GM19023 (cell line): ENCODE measurements at regions not wholly inside any gene's neighbourhood (a gene's known extent, or its start where the extent isn't known, plus 50 kb on each side); places are given as distances from the start of the nearest gene placed in this dataset.

Experiments used
- ATAC-seq: cut with Tn5 transposase; IDR thresholded peaks from one replicate; pipeline ENCODE4 v1.9.1; 2021; ENCODE audit warnings: mild to moderate bottlenecking, moderate library complexity; ENCODE audit not compliant: unreplicated experiment

- ATAC-seq = no peak
Observed at GRCh38 chr1:88230126-88230525, 453.9 kb upstream of the PKN2 start.

GRCh38 chr1:88237058-88237457, 447.0 kb upstream of the PKN2 start:
- no peak for ATAC-seq

DNA sequence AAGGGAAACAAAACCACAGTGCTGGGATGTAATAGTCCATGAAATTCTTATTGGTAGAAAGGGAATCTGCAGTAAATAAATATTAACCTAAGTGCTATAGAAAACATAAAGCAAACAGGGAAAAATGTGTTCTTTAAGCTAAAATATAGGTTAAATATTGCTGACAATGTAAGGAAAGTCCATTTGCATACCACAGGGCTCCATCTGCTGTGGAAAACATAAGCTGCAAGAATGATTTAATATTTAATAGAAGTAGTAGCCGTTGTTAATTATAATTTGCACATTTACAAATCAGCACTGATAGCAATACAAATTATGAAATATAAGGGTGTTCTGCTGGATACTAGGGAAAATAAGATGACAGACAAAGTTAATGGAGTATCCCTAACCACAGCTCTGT, 444.9 kb upstream of the PKN2 start:
- ATAC-seq = no peak

- no peak for ATAC-seq
Observed at GRCh38 chr1:88247666-88248065, 436.4 kb upstream of the PKN2 start.

DNA sequence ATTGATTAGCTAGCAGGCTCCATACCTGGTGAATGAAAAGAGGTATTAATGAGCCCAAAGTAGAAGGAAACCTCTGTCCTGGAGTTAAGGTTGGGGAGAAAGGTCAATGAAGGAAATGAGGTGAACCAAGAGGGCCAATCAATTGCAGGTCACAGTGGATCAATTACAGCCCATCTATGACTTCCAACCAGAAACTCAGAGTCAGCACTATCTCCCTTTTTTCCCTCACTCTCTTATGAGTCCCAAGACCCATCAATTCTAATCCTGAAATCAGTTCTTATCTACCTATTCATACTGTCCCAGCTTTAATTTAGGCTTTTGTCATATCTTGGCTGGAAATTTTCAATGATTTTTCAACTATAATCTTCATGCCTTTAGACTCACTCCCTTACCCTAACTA, 433.2 kb upstream of the PKN2 start:
- ATAC-seq = no peak

- ATAC-seq = no peak
Observed at GRCh38 chr1:88252745-88253144, 431.3 kb upstream of the PKN2 start.

DNA sequence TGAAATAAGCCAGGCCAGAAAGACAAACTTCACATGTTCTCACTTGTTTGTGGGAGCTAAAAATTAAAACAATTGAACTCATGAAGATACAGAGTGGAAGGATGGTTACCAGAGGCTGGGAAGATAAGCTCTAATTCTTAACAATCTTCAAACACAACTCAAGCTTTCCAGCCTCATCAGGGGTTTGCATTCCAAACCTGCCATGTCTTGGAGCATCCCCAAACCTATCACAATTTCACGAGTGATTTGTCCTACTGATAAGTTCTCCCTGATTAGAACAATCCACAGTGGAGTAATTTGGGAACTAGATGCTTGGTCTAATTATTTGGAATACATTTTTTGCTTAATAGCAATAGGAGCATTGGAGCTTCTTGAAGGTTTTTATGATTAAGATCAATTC, 418.5 kb upstream of the PKN2 start:
- ATAC-seq = no peak

GRCh38 chr1:88266051-88266450, 418.0 kb upstream of the PKN2 start:
- ATAC-seq = no peak

- ATAC-seq = no peak
Observed at GRCh38 chr1:88272216-88272615, 411.9 kb upstream of the PKN2 start.

GRCh38 chr1:88274431-88274830, 409.6 kb upstream of the PKN2 start:
- ATAC-seq = no peak

DNA sequence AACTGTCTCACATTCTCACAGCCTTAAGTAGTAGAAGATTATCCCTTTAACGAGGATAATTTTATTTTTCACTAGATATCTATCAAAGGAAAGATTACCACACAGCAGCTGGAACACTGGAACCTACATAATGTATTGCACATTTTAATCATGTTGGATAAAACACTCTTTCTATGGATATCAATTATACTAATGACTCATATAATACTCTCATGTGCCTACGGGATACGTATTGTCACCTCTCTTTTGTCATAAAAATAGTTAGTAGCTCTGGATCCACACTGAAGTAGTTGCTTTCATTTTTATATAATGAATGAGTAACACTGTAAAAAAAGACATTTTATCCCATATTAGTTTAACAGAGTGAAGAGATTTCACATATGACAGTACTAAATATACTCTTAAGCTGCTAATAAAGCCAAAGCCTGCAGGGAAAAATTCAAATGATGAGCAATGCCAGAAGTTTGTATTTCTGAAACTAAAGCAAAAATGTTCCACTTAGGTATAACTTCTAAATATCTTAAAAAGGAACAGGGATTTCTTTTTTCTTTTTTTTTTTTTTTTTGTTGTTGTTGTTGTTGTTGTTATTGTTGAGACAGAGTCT, 408.7 kb upstream of the PKN2 start:
- no peak for ATAC-seq

- ATAC-seq = no peak
Observed at GRCh38 chr1:88276163-88276562, 407.9 kb upstream of the PKN2 start.

- no peak for ATAC-seq
Observed at GRCh38 chr1:88284066-88284465, 400.0 kb upstream of the PKN2 start.

DNA sequence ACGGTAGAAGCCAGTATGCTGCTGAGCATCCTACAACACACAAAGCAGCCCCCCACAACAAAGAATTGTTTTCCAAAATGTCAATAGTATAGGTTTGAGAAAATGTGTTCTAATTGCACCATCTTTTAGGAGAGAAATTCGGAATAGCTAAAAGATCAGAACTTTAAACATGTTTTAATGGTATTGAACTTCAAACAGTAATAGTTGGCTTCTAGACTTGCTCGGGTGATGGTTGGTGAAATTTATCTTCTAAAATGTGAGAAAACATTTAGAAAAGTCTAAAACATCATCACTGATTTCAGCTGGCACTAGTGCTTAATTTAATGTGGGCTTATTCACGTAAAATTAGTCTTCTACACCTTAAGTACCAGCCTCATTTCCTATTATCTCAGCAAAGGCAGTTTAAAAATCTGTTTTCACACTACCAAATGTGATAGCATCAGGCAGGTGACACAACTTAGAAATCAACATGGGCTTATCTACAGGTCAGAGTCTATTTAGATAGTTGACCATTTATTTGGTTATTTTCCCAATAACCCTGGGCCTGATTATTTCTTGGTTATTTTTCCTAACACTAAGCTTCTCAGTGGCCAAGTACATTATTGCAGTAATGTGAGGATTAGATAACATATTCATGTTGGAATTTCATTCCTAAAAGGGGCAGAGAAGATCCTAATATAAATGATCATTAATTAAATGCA, 399.3 kb upstream of the PKN2 start:
- ATAC-seq = no peak

DNA sequence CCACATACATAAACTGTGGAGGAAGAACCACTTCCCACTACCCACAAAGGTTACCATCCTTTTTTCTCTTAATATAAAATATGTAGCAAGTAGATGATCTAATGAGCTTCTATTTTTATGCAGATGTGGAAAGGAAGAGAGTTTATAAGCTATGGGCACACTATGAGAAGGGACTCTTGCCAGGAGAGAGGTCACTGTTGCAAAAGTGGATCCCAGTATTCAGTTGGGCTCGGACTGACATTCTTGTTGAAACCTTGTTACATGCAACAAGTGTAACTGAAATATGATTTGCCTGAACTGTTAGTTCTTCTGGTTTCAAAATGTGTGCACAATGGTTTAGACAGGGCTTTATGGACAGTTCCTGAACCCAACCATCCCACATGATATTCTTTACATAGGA, 397.4 kb upstream of the PKN2 start:
- no peak for ATAC-seq

- ATAC-seq = no peak
Observed at GRCh38 chr1:88288571-88288970, 395.5 kb upstream of the PKN2 start.

- no peak for ATAC-seq
Observed at GRCh38 chr1:88289401-88290102, 394.5 kb upstream of the PKN2 start.

DNA sequence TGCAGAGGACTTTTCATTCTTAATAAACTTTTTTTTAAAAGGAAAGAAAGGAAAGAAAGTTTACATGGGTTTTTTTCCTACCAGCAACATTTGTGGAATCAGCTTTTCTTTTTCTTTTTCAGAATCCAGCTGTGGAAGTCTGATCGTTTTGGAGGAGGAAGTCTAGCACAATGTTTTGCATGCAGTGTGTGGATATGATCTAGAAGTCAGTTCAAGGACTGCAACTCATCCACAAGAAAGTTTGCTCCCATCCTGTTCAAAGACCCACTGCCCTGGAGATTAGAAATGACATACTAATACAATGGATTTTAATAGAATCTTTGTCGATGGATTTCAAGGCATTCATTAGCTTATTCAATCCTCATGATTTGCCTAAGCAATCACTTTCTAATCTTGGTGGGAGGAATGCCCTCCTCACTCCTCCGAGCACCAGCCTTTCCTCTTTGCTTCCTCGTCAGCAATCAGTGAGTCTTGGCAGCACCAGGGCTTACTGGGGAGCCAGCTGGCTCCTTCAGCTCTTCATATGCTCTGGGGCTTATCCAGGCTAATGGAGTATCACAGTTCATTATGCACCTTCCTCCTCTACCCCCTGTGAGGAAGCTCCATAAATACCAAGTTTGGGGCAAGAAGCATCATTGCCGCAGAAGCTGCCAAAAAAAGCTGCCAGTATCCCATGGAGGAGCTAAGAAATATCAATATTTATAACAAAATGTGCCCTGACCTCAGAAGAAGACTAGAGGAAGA, 392.3 kb upstream of the PKN2 start:
- ATAC-seq = no peak

GRCh38 chr1:88293691-88294190, 390.3 kb upstream of the PKN2 start:
- no peak for ATAC-seq

GRCh38 chr1:88296227-88296626, 387.8 kb upstream of the PKN2 start:
- ATAC-seq = no peak

GRCh38 chr1:88296642-88297041, 387.4 kb upstream of the PKN2 start:
- no peak for ATAC-seq
